Activated CD8-positive, alpha-beta T cell treated with anti-CD3 and anti-CD28 coated beads for 36 hours (primary cell): ENCODE measurements at regions not wholly inside any gene's neighbourhood (a gene's known extent, or its start where the extent isn't known, plus 50 kb on each side); places are given as distances from the start of the nearest gene placed in this dataset.

Experiments used
- ATAC-seq: fragments of 200-7000 bp; cut with Tn5 transposase; one replicate; pipeline ENCODE4 v1.10.0; 2021; ENCODE audit warnings: mild to moderate bottlenecking, moderate library complexity
- CTCF ChIA-PET: fragments of 350-600 bp; sonication (Branson Sonifier 250); formaldehyde crosslinking; loops from one replicate; lab custom pipeline; 2021; ENCODE audit warnings: antibody characterized with exemption; lab: Charles Lee
- POLR2A ChIA-PET: fragments of 350-600 bp; sonication (Branson Sonifier 250); formaldehyde crosslinking; loops from one replicate; lab custom pipeline; 2021; ENCODE audit warnings: antibody characterized with exemption; lab: Charles Lee
- DNase-seq: peaks from one replicate; pipeline ENCODE4 v3.0.0-alpha.2; 2020
- H3K27ac Mint-ChIP-seq: one replicate; pipeline ENCODE4 v1.8.0; 2021; ENCODE audit warnings: mild to moderate bottlenecking, mixed read lengths
- H3K27me3 Mint-ChIP-seq: one replicate; pipeline ENCODE4 v1.8.0; 2021; ENCODE audit warnings: mixed read lengths
- H3K36me3 Mint-ChIP-seq: one replicate; pipeline ENCODE4 v1.8.0; 2021; ENCODE audit warnings: low read depth, mixed read lengths
- H3K4me1 Mint-ChIP-seq: one replicate; pipeline ENCODE4 v1.8.0; 2021; ENCODE audit warnings: low read depth, mixed read lengths
- H3K4me3 Mint-ChIP-seq: one replicate; pipeline ENCODE4 v1.8.0; 2021; ENCODE audit warnings: mild to moderate bottlenecking, moderate library complexity, mixed read lengths
- H3K9me3 Mint-ChIP-seq: one replicate; pipeline ENCODE4 v1.8.0; 2021; ENCODE audit warnings: mixed read lengths
- CTCF ChIP-seq: fragments of 200-600 bp; IDR thresholded peaks from one replicate; pipeline ENCODE4 v1.8.0; 2022; ENCODE audit warnings: antibody characterized with exemption, mild to moderate bottlenecking
- intact Hi-C: fragments of 100-400 bp; cut with micrococcal nuclease; formaldehyde crosslinking; loops from one replicate; pipeline ENCODE4 v1.10.0; 2022

- Mint-ChIP-seq H3K36me3 (no peaks in the 10 kb centered on the region), H3K4me1 (no peaks in the 10 kb centered on the region), H3K27ac (no peak overlapping the region), H3K4me3 (no peak overlapping the region), H3K9me3 (no peaks in the 10 kb centered on the region), H3K27me3 (peaks cover 6% of the 10 kb centered on the region)
- CTCF ChIA-PET: no interaction called here
- DNase-seq: no peak
- TF ChIP-seq CTCF: no peak
- intact Hi-C loops: no loop called here
- no peak for ATAC-seq
- POLR2A ChIA-PET: no interaction called here
These were observed 201.4 kb downstream of the ADRA2A start for GRCh38 chr10:111278266-111278665.

- TF ChIP-seq CTCF: no peak
- Mint-ChIP-seq H3K27ac (no peak overlapping the region), H3K9me3 (no peaks in the 10 kb centered on the region), H3K4me3 (no peak overlapping the region), H3K36me3 (no peaks in the 10 kb centered on the region), H3K4me1 (no peaks in the 10 kb centered on the region), H3K27me3 (peaks cover 4% of the 10 kb centered on the region)
- intact Hi-C loops: no loop called here
- ChIA-PET CTCF (no interaction called here), POLR2A (no interaction called here)
- ATAC-seq: no peak
- DNase-seq: no peak
These were observed 204.7 kb downstream of the ADRA2A start for GRCh38 chr10:111281516-111281915.

GRCh38 chr10:111289461-111289860, 212.6 kb downstream of the ADRA2A start:
- ChIA-PET CTCF (interaction anchor here (1.0 kb wide), 1 partner anchor 213 kb away, joined by 3 read pairs; no protein-coding TSS in a partner anchor), POLR2A (interaction anchor here (0.5 kb wide), 1 partner anchor 859 kb away, joined by 3 read pairs; no protein-coding TSS in a partner anchor)
- H3K4me3 Mint-ChIP-seq: no peak overlapping the region
- DNase-seq (no peak), ATAC-seq (no peak)
- no peak for TF ChIP-seq CTCF
- H3K9me3 Mint-ChIP-seq: no peaks in the 10 kb centered on the region
- no peaks in the 10 kb centered on the region for H3K4me1 Mint-ChIP-seq
- H3K27ac Mint-ChIP-seq: no peak overlapping the region
- intact Hi-C loops: no loop called here
- no peaks in the 10 kb centered on the region for H3K36me3 Mint-ChIP-seq
- peaks cover 5% of the 10 kb centered on the region for H3K27me3 Mint-ChIP-seq

GRCh38 chr10:111290649-111291048, 213.8 kb downstream of the ADRA2A start:
- ATAC-seq (no peak), DNase-seq (no peak)
- ChIA-PET POLR2A (no interaction called here), CTCF (interaction anchor here (1.2 kb wide), 1 partner anchor 20 kb away, joined by 3 read pairs; no protein-coding TSS in a partner anchor)
- Mint-ChIP-seq H3K27ac (no peak overlapping the region), H3K4me1 (no peaks in the 10 kb centered on the region), H3K27me3 (peaks cover 8% of the 10 kb centered on the region), H3K9me3 (no peaks in the 10 kb centered on the region), H3K36me3 (no peaks in the 10 kb centered on the region), H3K4me3 (no peak overlapping the region)
- intact Hi-C loops: no loop called here
- TF ChIP-seq CTCF: no peak

- ChIA-PET POLR2A (no interaction called here), CTCF (no interaction called here)
- DNase-seq (no peak), ATAC-seq (no peak)
- H3K27ac Mint-ChIP-seq: no peak overlapping the region
- no peaks in the 10 kb centered on the region for H3K4me1 Mint-ChIP-seq
- no peak overlapping the region for H3K4me3 Mint-ChIP-seq
- peaks cover 24% of the 10 kb centered on the region for H3K27me3 Mint-ChIP-seq
- no peaks in the 10 kb centered on the region for H3K9me3 Mint-ChIP-seq
- no peaks in the 10 kb centered on the region for H3K36me3 Mint-ChIP-seq
- intact Hi-C loops: no loop called here
- TF ChIP-seq CTCF: no peak
These were observed 219.0 kb downstream of the ADRA2A start for GRCh38 chr10:111295788-111296187.
